Activated CD8-positive, alpha-beta memory T cell treated with anti-CD3 and anti-CD28 coated beads for 1 hour (primary cell): ENCODE measurements at regions not wholly inside any gene's neighbourhood (a gene's known extent, or its start where the extent isn't known, plus 50 kb on each side); places are given as distances from the start of the nearest gene placed in this dataset.

Experiments
- DNase-seq, 2 donors: peaks; one replicate each; pipeline ENCODE4 v3.0.0-alpha.2; 2020; ENCODE audit warnings: low read depth in 1 of 2; ENCODE audit errors: extremely low read depth in 1 of 2

GRCh38 chrX:42624524-42624923 lies 153.4 kb downstream of the PPP1R2C start:
- no peak for DNase-seq

GRCh38 chrX:42619068-42619467 lies 158.9 kb downstream of the PPP1R2C start:
- DNase-seq = no peak

GRCh38 chrX:42616981-42617380 lies 161.0 kb downstream of the PPP1R2C start:
- no peak for DNase-seq

- DNase-seq = no peak
These were observed 162.8 kb downstream of the PPP1R2C start for GRCh38 chrX:42615161-42615563.

DNA sequence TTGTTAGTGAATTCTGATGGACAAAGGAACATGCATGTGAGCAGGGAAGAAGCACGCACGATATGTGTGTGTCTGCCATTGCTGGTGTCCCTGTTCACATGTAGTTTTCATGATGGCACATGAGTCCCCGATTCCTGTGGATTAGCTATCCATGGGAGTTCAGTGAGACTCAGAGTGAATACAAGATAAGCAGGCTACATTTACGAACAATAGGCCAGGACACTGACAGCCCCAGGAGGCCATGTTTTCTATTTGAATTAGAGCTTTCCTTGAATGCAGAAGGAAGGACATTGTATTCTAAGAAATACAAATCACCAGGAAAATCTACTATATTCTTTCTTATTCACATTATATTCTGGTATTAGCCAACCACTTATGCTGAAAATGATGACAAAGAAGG lies 171.4 kb downstream of the PPP1R2C start:
- no peak for DNase-seq

DNA sequence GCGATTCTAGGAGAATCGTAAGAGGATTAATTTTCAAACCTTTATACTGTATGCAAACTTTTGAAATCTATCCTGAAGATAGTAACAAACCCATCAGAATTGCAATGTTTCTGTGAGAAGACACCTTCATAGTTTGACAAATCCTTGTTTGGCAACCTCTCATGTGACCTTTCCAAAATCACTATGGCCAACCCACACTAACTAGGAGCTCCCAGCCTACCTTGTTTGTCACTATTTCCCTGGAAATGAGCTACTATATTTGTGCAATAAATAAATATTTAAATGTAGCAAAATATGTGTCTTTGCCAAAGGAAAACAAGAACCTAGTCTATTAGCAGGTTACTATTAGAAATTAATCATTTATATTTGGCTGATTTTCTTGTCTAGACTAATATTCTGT lies 173.7 kb downstream of the PPP1R2C start:
- no peak for DNase-seq

GRCh38 chrX:42603016-42603415 lies 174.9 kb downstream of the PPP1R2C start:
- no peak for DNase-seq

DNA sequence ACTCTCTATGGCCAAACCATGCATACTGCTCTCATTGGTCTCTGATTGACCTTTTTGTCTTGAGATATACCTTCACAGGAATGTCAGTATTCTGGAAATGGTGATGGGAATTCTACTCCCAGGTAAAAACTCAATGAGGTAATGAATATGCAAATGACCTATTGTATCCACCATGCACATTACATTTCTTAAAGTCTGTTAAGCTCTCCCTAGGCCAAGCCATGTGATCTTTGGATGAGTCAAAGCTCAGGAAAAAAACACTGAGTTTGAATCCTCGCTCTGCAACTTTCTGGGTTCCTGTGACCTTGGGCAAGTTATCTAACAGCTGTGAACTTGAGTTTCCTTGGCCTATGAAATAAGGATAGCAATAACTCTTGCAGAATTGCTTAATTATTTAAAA lies 175.4 kb downstream of the PPP1R2C start:
- no peak for DNase-seq

GRCh38 chrX:42602136-42602535 lies 175.8 kb downstream of the PPP1R2C start:
- no peak for DNase-seq

- DNase-seq = no peak
These were observed 180.5 kb downstream of the PPP1R2C start for GRCh38 chrX:42597481-42597880.

GRCh38 chrX:42585842-42586621 lies 191.9 kb downstream of the PPP1R2C start:
- no peak for DNase-seq

- no peak for DNase-seq
These were observed 200.0 kb downstream of the PPP1R2C start for GRCh38 chrX:42577936-42578470.

DNA sequence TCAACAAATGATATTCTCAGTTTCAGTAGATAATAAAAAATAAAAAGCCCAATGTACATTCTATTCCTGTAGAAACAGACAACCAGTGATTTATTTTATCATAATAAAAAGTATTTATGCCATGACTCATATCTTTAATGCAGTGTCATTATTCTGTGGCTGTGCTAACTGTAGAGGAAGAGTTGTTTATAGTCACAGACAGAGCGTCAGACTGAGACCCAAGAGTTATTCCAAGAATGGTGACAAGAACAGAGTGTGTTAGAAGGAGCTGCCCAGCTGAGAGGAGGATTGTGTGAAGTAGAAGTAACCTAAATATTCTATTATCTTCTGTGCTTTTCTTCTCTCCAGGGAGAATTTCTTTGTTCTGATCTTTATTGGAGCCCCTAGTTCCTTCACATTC lies 210.7 kb downstream of the PPP1R2C start:
- DNase-seq = no peak

- no peak for DNase-seq
These were observed 212.2 kb downstream of the PPP1R2C start for GRCh38 chrX:42565739-42566138.

DNA sequence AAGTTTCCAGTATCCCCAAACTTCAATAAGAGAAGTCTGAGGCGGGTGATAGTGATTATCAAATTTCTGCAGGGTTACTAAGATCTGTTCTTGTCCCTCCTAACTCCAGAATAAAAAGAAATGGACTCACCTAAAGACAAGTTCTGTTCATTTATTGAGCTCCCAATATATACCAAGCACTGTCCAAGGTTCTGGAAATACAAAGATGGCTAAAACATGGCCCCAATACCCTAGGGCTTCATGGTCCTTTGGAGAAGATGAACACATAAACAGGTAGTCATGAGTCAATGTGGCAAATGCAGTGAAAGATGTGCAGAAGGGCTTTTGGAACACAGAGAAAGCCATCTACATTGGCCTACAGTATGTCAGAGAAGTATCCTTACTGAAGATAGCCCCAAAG lies 231.2 kb downstream of the PPP1R2C start:
- no peak for DNase-seq

DNA sequence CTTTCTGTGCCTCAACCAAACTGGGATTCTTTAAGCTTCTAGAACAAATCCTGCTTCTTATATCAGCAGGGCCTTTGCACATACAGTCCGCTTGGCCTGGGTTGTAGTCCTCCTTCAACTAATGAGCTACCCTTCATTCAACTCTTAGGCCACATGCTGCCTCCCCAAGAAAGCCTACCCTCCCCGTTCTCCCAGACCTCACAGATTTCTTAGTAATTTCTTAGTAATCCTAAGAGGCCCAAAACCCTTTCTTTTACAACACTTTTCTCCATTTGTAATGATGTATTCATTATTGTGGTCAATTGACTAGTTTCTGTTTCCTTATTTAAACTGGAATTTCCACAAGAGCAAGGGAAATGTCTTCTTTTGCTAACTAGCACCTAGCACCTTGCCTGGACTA lies 233.1 kb downstream of the PPP1R2C start:
- DNase-seq = no peak

GRCh38 chrX:42541554-42541953 lies 236.4 kb downstream of the PPP1R2C start:
- DNase-seq = no peak

GRCh38 chrX:42540146-42540545 lies 237.8 kb downstream of the PPP1R2C start:
- DNase-seq = no peak

DNA sequence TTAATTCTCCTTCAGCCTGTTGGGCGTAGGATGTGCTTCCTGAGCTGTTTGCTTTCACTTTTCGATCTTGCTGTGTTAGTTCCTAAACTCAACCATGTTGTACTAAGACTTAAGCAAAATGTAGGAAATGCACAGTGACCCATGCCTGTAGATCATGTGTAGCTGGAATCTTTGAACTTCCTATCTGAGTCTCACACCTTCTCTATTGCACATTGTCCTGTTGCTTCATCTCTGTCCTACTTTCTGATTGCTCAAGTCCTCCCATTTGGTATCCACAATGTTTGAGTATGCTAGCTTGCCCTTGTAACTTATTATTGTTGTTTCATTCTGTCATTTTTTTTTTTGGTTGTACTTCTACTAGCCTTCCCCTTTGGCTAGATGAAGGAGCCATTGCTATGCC lies 239.6 kb downstream of the PPP1R2C start:
- DNase-seq = no peak

DNA sequence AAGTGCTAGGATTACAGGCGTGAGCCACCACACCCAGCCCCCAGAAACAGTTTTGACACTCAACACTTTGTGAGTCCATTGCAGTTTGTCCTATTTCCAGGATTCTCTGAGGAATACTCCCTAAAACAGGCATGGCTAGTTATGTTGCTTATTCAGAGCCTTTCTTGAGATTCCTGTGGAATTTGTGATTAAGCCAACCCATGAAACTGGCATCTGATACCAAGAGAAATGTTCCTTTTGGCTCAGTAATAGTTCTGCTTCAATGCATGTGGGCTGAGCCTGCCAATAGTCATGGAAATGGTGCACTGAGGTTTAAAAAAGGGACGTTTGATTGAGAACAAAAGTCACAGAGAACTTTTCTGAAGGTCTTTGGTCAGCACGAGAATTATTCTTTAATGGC lies 241.7 kb downstream of the PPP1R2C start:
- DNase-seq = no peak

DNA sequence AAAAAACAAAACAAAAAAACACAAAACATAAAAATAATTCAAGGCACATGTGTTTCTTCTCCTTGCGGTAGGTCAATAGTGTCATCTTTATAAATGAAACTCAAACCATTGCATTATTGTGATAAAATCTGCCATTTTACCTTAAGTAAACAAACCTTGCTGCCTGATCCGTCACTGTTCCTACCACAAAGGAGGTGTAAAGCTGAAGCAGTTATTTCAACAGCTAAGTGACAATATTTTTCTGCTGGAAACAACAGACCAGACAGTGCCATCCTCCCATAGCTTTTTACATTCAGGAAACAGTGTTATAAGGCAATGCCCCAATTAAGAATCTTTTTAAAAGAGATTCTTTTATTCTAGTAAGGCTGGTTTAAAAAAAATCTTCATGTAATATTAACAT lies 242.7 kb downstream of the PPP1R2C start:
- DNase-seq = no peak

DNA sequence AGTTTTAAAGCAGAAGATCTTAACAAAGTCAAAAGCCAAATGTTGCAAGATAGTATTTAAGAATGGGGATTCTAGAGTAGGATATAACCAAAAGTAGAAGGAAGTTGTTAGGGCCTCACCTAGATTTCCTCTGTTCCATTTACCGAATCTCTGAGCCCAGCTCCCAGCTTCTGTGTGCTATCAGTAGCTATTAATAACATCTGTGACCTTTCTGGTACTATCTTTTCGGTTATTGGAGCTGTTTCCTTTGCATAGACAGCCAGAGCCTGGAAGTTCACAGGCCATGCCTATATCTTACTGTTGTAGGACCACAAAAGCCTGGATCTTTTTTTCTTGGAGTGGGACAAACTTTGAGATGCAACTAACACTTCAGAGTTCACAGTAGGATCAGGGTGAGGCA lies 244.2 kb downstream of the PPP1R2C start:
- DNase-seq = no peak

DNA sequence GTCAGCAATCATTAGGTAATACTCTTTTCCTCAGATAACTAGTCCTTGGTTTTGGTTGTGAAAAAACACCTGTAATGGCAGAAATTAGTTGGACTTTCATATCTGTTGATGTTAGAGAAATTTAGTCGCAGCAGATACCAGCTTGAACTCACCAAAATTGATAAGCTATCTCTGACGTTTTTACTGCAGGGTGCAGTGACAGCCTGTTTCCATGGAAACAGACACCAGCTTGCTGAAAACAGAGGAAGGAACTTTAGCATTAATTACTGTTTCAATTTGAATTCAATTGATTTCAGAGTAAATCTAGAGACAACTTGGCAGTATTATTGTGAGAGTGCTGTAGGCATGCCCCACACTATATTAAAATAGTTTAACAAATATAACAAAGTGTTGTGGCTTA lies 246.5 kb downstream of the PPP1R2C start:
- no peak for DNase-seq
